PC-3 (cell line): ENCODE measurements at regions not wholly inside any gene's neighbourhood (a gene's known extent, or its start where the extent isn't known, plus 50 kb on each side); places are given as distances from the start of the nearest gene placed in this dataset.

Source experiments
- ATAC-seq: fragments of 200-7000 bp; cut with Tn5 transposase; 2 replicates; pipeline ENCODE4 v1.9.1; 2020; ENCODE audit warnings: mild to moderate bottlenecking, moderate library complexity
- BruUV-seq: library from RNA; stranded (reverse); fragments of 400-500 nt; replicated peaks from 2 replicates; lab custom pipeline; 2021; lab: Mats Ljungman, UMichigan
- CTCF ChIA-PET: fragments of 300-600 bp; sonication (Branson Sonifier 250); formaldehyde crosslinking; loops from one replicate; lab custom pipeline; 2022; ENCODE audit warnings: antibody characterized with exemption; lab: Charles Lee
- POLR2A ChIA-PET: fragments of 300-600 bp; sonication (Branson Sonifier 250); formaldehyde crosslinking; loops from one replicate; lab custom pipeline; 2022; ENCODE audit warnings: antibody characterized with exemption; ENCODE audit not compliant: unreplicated experiment; lab: Charles Lee
- DNase-seq: peaks from one replicate; pipeline ENCODE4 v3.0.0-alpha.2; 2015
- H2AFZ ChIP-seq: fragments of 300-600 bp; sonication (generic); 2 replicates; pipeline ENCODE4 v1.6.0; 2016; ENCODE audit warnings: antibody characterized with exemption, low read length
- H3F3A ChIP-seq: fragments of 300-600 bp; sonication (generic); one replicate; pipeline ENCODE4 v1.6.0; 2017; ENCODE audit warnings: antibody characterized with exemption, low read length, control low read depth, mild to moderate bottlenecking; ENCODE audit not compliant: unreplicated experiment
- H3K27ac ChIP-seq: fragments of 300-600 bp; sonication (generic); 2 replicates; pipeline ENCODE4 v1.5.1; 2016; ENCODE audit warnings: mild to moderate bottlenecking, low read length
- H3K27me3 ChIP-seq: fragments of 300-600 bp; sonication (generic); 2 replicates; pipeline ENCODE4 v1.6.1; 2016; ENCODE audit warnings: low read length, mixed read lengths
- H3K36me3 ChIP-seq: fragments of 300-600 bp; sonication (generic); 2 replicates; pipeline ENCODE4 v1.6.1; 2016; ENCODE audit warnings: low read depth, mixed run types, low read length, mixed read lengths
- H3K4me1 ChIP-seq: fragments of 300-600 bp; sonication (generic); 2 replicates; pipeline ENCODE4 v1.5.1; 2016; ENCODE audit warnings: low read length; ENCODE audit not compliant: insufficient read depth
- H3K4me2 ChIP-seq: fragments of 300-600 bp; sonication (generic); 2 replicates; pipeline ENCODE4 v1.6.0; 2016; ENCODE audit warnings: low read length
- H3K4me3 ChIP-seq: fragments of 300-600 bp; sonication (generic); 2 replicates; pipeline ENCODE4 v1.5.1; 2016; ENCODE audit warnings: mild to moderate bottlenecking, low read length, mixed read lengths
- H3K79me2 ChIP-seq: fragments of 300-600 bp; sonication (generic); 2 replicates; pipeline ENCODE4 v1.6.1; 2017; ENCODE audit warnings: low read length, mixed read lengths
- H3K9ac ChIP-seq: fragments of 300-600 bp; sonication (generic); 2 replicates; pipeline ENCODE4 v1.6.0; 2016; ENCODE audit warnings: mild to moderate bottlenecking, low read length
- H3K9me2 ChIP-seq: fragments of 300-600 bp; sonication (generic); replicated peaks from 2 replicates; pipeline ENCODE4 v1.6.1; 2016; ENCODE audit warnings: mixed run types, low read length, mixed read lengths
- H3K9me3 ChIP-seq: fragments of 300-600 bp; sonication (generic); 2 replicates; pipeline ENCODE4 v1.6.1; 2016; ENCODE audit warnings: low read length, mixed read lengths
- H4K20me1 ChIP-seq: fragments of 300-600 bp; sonication (generic); 2 replicates; pipeline ENCODE4 v1.6.1; 2016; ENCODE audit warnings: low read length, mixed read lengths
- EZH2 ChIP-seq: fragments of 300-600 bp; sonication (generic); IDR thresholded peaks from one replicate; pipeline ENCODE4 v1.6.1; 2017; ENCODE audit warnings: antibody characterized with exemption, mild to moderate bottlenecking, low read length; ENCODE audit not compliant: unreplicated experiment
- EZH2phosphoT487 ChIP-seq: fragments of 300-600 bp; sonication (generic); IDR thresholded peaks from 2 replicates; pipeline ENCODE4 v1.6.1; 2018; ENCODE audit warnings: mild to moderate bottlenecking, antibody characterized with exemption, low read length, borderline replicate concordance
- intact Hi-C: fragments of 100-400 bp; cut with micrococcal nuclease; formaldehyde crosslinking; loops from 2 replicates; pipeline ENCODE4 v1.9.0; 2023
- TF ChIP-seq, protein P1 (sequence below): fragments of 300-600 bp; sonication (generic); conservative IDR thresholded peaks from 2 replicates; pipeline ENCODE4 v1.5.1; 2017; ENCODE audit warnings: antibody characterized with exemption, low read depth, mild to moderate bottlenecking, low read length

DNA sequence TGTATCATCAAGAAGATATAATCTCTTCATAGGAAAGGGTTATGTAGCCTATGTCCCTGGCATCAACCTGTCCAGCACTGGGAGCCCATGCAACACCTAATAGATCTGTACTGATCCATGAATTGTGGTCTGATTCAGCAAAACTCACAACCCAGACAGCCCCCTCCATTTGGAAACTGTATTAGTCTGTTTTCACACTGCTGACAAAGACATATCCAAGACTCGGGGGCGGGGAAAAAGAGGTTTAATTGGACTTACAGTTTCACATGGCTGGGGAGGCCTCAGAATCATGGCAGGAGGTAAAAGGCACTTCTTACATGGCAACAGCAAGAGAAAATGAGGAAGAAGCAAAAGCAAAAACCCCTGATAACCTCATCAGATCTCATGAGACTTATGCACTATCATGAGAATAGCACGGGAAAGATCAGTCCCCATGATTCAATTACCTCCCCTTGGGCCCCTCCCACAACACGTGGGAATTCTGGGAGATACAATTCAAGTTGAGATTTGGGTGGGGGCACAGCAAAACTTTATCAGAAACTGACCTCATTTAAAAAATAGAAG is 83.3 kb downstream of the TRIM42 start:
- H3K9ac ChIP-seq: no peak overlapping the region
- BruUV-seq: no TSS peak
- ChIA-PET CTCF (no interaction called here), POLR2A (no interaction called here)
- no peak overlapping the region for H3K4me3 ChIP-seq
- H2AFZ ChIP-seq: no peak overlapping the region
- no peaks in the 10 kb centered on the region for H3F3A ChIP-seq
- H3K36me3 ChIP-seq: no peaks in the 10 kb centered on the region
- ATAC-seq: no peak
- H3K27me3 ChIP-seq: no peaks in the 10 kb centered on the region
- intact Hi-C loops: no loop called here
- no peak for DNase-seq
- H3K9me2 ChIP-seq: no peaks in the 10 kb centered on the region
- H3K27ac ChIP-seq: no peak overlapping the region
- no peaks in the 10 kb centered on the region for H4K20me1 ChIP-seq
- TF ChIP-seq, protein P1, sequence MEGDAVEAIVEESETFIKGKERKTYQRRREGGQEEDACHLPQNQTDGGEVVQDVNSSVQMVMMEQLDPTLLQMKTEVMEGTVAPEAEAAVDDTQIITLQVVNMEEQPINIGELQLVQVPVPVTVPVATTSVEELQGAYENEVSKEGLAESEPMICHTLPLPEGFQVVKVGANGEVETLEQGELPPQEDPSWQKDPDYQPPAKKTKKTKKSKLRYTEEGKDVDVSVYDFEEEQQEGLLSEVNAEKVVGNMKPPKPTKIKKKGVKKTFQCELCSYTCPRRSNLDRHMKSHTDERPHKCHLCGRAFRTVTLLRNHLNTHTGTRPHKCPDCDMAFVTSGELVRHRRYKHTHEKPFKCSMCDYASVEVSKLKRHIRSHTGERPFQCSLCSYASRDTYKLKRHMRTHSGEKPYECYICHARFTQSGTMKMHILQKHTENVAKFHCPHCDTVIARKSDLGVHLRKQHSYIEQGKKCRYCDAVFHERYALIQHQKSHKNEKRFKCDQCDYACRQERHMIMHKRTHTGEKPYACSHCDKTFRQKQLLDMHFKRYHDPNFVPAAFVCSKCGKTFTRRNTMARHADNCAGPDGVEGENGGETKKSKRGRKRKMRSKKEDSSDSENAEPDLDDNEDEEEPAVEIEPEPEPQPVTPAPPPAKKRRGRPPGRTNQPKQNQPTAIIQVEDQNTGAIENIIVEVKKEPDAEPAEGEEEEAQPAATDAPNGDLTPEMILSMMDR: no peak
- TF ChIP-seq EZH2 (no peak), EZH2phosphoT487 (no peak)
- no peak overlapping the region for H3K4me2 ChIP-seq
- H3K9me3 ChIP-seq: no peaks in the 10 kb centered on the region
- H3K4me1 ChIP-seq: no peaks in the 10 kb centered on the region
- H3K79me2 ChIP-seq: no peaks in the 10 kb centered on the region

DNA sequence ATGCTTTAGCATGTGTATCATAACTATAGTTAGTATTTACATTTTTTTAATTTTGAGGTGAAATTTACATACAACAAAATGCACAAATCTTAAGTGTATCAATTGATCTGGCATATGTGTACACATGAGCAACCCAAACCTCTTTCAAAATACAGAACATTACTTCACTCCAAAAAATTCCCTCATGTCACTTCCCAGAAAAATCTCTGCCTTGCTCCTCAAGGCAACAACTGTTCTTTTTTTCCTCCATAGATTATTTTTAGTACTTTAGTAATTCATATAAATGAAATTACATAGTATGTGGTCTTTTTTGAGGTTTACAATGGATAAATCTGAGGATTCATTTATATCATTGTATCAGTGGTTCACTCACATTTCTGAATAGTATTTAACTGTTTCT is 84.9 kb downstream of the TRIM42 start:
- no peaks in the 10 kb centered on the region for H3K36me3 ChIP-seq
- DNase-seq (no peak), ATAC-seq (no peak)
- POLR2A ChIA-PET: no interaction called here
- H3K27ac ChIP-seq: no peak overlapping the region
- H2AFZ ChIP-seq: no peak overlapping the region
- no peaks in the 10 kb centered on the region for H3K9me3 ChIP-seq
- H4K20me1 ChIP-seq: no peaks in the 10 kb centered on the region
- H3K9me2 ChIP-seq: no peaks in the 10 kb centered on the region
- TF ChIP-seq, protein P1: no peak
- TF ChIP-seq EZH2phosphoT487: no peak
- no peak for TF ChIP-seq EZH2
- intact Hi-C loops: no loop called here
- CTCF ChIA-PET: no interaction called here
- H3K79me2 ChIP-seq: no peaks in the 10 kb centered on the region
- H3F3A ChIP-seq: no peaks in the 10 kb centered on the region
- H3K4me3 ChIP-seq: no peak overlapping the region
- H3K4me2 ChIP-seq: no peak overlapping the region
- BruUV-seq: no TSS peak
- no peak overlapping the region for H3K9ac ChIP-seq
- no peaks in the 10 kb centered on the region for H3K4me1 ChIP-seq
- H3K27me3 ChIP-seq: no peaks in the 10 kb centered on the region

DNA sequence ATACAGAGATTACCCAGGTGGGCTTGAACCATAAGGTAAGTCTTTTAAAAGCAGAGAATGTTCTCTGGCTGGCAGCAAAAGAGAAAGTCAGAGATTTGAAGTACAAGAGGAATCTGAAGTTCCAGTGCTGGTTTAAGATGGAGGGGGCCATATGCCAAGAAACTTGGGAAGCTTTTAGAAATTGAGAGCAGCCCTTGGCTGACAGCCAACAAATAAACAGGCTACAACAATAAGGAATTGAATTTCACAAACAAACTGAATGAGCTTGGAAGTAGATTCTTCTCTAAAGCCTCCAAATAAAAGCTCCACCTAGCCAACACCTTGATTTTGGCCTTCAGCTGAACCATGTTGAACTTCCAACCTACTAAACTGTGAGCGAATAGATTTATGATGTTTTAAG is 85.7 kb downstream of the TRIM42 start:
- Histone ChIP-seq H4K20me1 (no peaks in the 10 kb centered on the region), H3F3A (no peaks in the 10 kb centered on the region), H3K27ac (no peak overlapping the region), H3K4me3 (no peak overlapping the region), H3K36me3 (no peaks in the 10 kb centered on the region), H3K27me3 (no peaks in the 10 kb centered on the region), H3K9ac (no peak overlapping the region), H3K4me1 (no peaks in the 10 kb centered on the region), H3K79me2 (no peaks in the 10 kb centered on the region), H3K9me3 (no peaks in the 10 kb centered on the region), H2AFZ (no peak overlapping the region), H3K9me2 (no peaks in the 10 kb centered on the region), H3K4me2 (no peak overlapping the region)
- DNase-seq (no peak), ATAC-seq (no peak)
- ChIA-PET CTCF (no interaction called here), POLR2A (no interaction called here)
- intact Hi-C loops: no loop called here
- no TSS peak for BruUV-seq
- TF ChIP-seq EZH2phosphoT487: no peak
